ENCODE measurements at regions not wholly inside any gene's neighbourhood (a gene's known extent, or its start where the extent isn't known, plus 50 kb on each side); places are given as distances from the start of the nearest gene placed in this dataset.

- peak; percentile 45 for DNase-seq
Observed at GRCh38 chr1:234683861-234684632, 74.1 kb upstream of the IRF2BP2 start.

DNA sequence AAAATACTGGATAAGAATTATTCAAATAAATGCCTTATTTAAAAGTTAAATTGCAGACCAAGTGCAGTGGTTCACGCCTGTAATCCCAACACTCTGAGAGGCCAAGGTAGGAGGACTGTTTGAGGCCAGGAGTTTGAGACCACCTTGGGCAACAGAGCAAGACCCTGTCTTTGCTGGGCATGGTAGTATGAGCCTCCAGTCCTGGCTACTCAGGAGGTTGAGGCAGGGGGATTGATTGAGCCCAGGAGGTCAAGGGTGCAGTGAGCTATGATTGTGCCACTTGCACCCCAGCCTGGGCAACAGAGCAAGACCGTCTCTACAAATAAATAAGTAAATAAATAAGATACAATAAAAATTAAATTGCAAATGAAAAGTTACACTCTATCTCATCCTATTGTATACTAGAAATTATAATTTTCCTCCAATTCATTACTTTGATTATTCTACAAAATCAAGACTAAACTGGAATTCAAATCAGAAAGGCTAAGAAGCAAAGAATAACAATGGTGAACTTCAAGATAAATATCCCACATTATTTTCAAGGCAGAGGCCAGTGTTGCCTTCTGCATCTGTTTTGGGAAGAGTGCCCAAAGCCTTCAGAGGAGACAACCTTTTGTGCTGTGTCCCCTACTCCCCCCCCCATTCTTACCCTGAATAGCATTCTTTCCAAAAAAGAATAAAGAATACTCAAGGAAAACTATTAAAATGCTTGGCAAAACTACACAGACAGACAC is 73.3 kb upstream of the IRF2BP2 start:
- DNase-seq: no peak

- no peak for DNase-seq
Observed at GRCh38 chr1:234681990-234682389, 72.0 kb upstream of the IRF2BP2 start.

- DNase-seq: no peak
Observed at GRCh38 chr1:234681065-234681464, 71.1 kb upstream of the IRF2BP2 start.

DNA sequence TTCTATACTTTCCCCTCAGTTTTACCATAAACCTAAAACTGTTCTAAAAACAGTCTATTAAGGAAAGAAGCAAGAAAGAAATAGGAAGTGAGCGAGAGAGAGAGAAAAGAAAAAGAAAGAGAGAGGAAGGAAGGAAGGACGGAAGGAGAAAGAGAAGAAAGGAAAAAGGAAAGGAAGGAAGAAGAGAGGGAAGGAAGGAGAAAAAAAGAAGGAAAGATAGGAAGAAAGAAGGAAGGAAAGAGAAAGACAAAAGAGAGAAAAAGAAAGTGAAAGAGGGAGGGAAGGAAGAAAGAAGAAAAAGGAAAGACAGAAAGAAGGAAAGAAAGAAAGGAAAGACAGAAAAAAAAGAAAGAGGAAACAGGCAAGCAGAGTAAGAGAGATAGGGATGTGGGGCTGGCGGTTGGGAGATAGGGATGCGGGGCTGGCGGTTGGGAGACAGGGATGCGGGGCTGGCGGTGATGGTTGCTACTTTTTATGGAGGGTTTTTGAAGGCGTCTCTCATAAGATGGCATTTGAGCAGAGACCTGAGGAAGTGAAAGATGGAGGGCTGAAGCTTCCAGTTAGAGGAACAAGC is 70.4 kb upstream of the IRF2BP2 start:
- no peak for DNase-seq

GRCh38 chr1:234676103-234676594 is 66.2 kb upstream of the IRF2BP2 start:
- DNase-seq: peak; percentile 47

DNA sequence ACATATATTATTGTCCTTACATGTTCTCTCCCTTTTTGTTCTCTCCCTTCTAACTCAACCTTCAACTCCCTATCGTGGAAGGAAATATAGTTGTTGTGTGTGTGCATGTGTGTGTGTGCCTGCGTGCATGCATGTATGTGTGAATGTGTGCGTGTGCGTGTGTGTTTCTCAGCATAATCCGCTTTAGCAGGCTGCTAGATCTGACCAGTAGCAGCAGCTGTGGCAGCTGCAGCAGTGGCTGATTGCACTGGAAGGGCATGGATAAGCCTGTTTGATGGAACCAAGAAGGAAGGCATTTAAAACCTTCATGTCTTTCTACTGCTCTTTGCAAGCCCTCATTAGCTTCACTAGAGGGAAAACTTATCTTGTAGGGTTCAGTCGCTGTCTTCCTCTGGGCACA is 65.6 kb upstream of the IRF2BP2 start:
- DNase-seq: no peak

DNA sequence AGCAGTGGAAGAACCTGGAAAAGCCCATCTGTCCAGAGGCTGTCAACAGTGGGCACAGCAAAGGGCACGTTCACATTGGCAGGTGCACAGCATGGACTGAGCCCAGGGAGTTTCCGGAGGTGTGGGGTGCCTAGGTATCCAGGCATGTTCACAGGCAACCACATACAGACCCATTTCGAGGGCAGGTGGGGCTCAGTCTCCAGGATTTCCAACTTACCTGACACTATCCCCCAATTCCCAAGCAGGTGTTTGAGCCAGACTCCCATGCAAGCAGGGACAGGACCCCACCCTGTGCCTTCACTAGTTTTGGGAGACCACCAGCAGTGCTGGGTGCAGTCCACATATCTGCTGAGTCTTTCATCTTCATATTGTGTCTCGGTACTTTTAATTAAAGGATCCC is 65.0 kb upstream of the IRF2BP2 start:
- DNase-seq: no peak

- no peak for DNase-seq
Observed at GRCh38 chr1:234674218-234674815, 64.3 kb upstream of the IRF2BP2 start.

DNA sequence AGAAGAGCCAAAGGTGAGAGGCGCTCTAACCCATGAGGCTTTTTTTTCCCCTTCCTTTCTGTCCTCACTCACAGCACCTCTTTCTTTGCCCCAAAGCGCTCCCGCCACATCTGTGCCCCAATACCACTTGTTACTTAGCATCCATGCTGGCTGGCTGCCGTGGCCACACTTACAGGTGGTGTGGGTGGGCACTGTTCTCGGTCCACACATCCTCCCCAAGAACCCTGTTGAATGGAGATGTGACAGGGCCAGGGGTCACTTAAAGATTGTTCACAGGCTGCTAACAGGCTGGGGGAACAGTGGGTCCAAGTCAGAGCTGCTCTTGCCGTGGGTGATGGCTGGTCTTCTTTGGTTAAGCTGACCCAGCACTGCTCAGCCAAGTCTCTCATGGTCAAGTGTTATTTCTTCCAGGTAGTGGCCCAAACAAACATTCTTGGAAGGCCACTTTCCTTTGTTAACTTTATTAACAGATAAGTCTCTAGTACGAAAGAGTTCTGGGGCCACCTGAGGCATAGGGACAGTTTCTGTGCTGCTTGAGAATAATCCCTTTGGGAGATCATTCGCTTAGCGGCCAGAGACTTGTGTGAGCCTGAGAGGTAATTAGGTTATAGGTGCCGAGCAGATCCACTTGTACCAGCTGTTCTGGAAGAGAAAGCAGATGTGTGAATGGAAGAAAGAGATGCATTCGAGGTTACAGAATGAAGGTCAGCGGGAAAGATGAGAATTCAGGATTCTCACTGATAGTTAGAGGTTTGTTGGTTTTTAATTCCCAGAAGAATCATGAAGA is 62.6 kb upstream of the IRF2BP2 start:
- DNase-seq: no peak

DNA sequence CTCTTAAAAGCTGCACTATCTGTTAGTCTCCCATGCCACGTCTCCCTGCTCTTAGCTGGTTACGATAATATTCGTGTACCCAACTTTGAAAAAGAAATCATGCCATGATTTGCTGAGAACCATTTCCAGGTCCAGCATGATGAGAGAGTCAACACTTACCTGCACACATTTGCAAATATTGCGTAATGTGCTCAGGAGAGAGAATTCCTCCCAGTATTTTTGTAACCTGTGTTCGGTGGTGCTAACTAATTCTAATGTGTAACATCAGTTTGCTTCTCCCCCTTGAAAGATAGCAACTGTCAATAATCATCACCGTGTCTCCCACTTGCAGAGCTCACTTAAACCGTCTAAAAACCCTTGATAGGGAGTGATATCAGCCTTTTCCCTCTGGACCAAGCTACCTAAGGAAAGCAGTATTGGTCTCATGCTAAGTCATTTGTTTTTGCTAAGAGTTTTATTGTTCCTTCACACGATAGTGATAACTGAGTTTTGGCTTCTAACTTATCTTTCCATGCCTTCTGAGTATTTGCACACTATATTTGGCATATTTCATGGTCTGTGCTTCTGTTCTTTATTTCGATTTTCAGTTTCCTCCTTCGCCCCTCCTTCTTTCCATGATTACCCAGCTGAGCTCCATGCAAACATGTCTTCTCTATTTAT is 61.1 kb upstream of the IRF2BP2 start:
- DNase-seq: no peak

- no peak for DNase-seq
Observed at GRCh38 chr1:234669499-234669898, 59.5 kb upstream of the IRF2BP2 start.

GRCh38 chr1:234668577-234668955 is 58.6 kb upstream of the IRF2BP2 start:
- no peak for DNase-seq

GRCh38 chr1:234667600-234668576 is 57.9 kb upstream of the IRF2BP2 start:
- no peak for DNase-seq

DNA sequence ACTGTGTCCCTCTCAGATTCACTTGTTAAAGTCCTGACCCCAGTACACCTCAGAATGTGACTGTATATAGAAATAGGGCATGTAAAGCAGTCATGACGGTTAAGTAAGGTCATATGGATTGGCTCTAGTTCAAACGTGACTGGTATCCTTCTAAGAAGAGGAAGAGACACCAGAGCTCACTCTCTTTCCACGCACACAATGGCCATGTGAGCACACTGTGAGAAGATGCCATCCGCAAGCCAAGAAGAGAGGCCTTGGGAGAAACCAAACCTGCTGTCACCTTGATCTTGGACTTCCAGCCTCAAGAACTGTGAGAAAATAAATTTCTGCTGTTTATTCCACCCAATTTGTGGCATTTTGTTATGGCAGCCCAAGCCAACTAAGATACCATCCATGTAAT is 56.8 kb upstream of the IRF2BP2 start:
- DNase-seq: no peak

DNA sequence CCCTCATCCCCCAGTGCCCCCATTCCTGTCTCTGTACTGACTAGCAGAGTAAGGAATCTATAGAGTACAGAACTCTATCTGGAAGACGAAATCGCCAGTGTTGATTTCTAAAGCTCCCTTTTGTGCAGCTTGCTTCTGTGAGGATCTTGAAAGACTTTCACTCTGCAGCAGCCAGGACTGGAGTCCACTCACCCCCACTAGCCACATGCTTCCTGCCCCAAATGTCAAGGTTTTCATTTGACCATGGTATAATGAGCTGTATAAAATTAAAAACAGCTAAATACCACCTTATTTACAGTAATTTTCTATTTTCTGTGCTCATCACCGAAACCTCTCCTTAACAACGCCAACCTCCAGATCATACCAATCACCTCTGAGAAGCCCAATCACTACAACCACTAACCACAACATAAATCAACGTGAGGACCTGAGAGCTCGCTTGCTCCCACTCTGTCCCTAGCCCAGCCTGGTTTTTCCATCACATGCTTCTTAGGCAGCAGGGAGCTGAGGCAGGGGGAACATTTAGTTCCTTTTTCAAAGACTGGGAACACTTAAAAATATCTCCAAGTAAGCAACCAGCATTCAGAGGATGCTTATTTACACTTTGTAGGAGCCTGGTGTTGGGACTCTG is 56.1 kb upstream of the IRF2BP2 start:
- no peak for DNase-seq

DNA sequence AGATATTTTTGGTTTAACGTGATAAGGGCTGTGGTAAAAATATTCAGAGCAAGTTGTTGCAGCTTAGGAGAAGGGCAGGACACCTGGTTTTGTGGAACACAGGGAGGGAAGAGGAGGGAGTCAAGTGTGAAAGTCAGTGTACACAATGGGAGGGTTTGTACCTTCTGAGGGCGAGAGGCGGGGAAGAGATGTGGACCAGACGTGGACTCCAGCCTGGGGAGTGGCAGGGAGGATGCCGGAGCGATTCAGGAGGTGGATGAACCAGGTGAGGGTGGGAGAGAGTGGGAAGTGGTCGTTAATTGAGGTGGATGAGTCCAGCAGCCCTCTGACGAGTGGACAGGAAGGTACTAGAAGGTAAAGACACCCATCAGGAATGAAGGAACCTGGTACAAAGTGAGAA is 52.2 kb upstream of the IRF2BP2 start:
- DNase-seq: no peak

GRCh38 chr1:234661317-234661928 is 51.4 kb upstream of the IRF2BP2 start:
- no peak for DNase-seq

DNA sequence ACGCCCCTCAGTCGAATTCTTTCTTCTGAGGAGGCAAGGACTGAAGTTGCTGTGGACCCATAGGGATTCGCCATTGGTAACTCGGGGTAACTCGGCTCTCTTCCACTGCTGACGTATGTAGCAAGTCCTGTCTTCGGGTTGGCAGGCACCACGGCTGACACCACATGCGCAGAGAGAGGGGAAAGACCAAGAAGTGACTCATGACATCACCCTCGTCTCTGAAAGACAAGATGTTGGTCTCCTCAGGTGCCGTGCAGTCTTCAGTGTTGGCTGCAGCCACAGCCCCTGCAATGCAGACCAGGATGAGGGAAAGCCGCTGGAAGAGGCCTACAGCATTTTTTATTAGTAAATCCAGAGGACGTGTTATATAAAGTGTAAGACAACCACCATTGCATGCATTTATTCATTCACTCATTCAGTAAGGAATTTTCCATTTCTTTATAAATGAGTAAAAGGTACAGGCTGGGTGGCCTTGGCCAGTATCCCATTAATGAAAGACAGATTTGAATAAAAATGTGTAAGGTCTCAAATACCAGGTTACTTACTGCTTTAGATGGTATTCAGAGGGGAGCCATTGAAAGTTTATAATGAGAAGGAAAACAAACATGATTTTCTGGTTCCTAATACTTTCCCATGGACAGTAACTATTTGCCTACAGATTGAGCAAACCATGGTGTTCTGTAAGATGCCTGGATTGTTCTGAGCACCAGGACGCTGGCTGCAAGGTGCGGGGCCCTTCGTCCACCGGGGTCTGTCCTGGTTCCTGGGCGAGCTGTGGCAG is 50.7 kb upstream of the IRF2BP2 start:
- no peak for DNase-seq
